ENCODE measurements at regions not wholly inside any gene's neighbourhood (a gene's known extent, or its start where the extent isn't known, plus 50 kb on each side); places are given as distances from the start of the nearest gene placed in this dataset.

DNA sequence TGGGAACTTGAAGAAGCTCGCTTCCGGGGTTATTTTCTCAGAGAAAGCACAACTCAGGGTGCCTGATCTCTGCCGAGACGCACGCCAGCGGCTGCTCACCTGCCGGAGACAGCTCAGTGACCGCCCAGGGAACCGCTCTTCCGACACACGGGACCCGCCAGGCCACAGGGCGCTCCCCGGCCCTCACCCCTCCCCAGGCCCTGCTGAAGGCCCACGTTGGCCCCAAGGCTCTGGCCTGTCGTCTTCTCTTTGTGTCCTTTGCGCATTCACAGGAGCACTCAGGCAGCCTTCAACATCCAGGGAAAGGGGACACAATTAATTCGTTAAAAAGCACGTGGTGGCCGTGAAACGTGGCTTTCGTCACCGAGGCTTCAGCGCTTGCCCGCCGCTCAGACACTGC lies 276.3 kb upstream of the SALL3 start:
- no peak for DNase-seq (ENCODE audit: low read depth)

DNA sequence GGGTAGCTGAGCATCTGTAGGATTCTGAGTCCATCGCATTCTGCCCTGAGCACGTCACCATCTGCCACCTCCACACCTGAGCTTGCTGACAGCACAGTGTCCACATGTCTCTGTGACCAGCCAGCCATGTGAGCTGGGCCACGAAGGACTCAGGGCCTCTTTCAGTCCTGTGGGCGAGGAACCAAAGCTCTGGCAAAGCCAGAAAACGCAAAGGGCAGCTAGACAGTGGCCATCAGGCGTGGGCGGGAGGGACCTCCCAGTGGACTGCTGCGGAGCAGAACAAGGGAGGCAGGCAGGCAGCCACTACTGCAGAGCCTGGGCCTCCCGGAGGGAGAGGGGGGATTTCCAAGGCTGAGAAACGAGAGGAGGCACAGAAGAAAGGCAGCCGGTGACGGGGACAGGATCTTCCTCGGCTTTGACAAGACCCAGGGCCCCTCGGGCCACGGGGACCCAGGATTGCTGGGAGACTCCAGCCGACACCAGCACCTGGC lies 274.6 kb upstream of the SALL3 start:
- DNase-seq (ENCODE audit: low read depth) = no peak

DNA sequence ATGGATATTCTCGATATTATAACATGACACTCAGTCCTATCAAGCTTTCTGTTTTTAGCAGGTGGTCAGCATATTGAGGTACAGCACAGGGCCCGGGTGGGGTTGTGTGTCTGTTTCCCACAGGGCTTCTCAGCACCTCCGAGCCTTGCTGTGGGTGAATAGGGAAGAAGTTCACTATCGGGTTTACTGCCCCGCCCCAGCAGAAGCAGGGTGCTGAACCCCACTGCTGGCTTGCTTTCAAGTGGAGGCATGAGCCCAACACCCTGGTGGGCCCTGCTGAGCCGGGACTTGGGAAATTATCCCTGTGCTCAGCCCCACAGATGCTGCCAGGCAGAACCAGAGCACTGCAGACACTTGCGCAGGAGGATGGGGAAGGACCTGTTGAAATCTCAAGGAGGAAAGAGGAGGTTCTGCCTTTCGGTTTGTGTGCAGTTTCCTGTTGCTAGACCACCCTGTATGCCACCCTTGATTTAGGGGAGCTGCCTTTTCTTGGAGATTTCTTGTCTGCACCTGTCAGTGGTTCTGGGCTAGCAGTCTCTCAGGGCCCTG lies 270.3 kb upstream of the SALL3 start:
- DNase-seq (ENCODE audit: low read depth) = no peak

DNA sequence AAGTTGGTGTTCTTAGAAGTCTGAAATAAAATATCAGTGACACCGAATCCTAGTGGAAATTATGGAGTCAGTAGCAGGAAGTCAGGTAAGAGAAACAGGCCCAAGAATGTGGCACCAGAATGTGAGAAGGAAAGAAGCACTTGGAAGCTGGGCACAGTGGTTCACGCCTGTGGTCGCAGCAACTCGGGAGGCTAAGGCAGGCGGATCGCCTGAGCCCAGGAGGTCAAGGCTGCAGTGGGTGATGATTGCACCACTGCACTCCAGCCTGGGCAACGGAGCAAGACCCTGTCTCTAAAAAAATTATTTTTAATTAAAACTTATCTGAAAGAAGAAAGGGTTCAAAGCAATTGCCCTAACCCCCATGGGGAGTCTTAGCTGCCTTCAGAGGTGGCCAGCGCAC lies 268.3 kb upstream of the SALL3 start:
- no peak for DNase-seq (ENCODE audit: low read depth)

DNA sequence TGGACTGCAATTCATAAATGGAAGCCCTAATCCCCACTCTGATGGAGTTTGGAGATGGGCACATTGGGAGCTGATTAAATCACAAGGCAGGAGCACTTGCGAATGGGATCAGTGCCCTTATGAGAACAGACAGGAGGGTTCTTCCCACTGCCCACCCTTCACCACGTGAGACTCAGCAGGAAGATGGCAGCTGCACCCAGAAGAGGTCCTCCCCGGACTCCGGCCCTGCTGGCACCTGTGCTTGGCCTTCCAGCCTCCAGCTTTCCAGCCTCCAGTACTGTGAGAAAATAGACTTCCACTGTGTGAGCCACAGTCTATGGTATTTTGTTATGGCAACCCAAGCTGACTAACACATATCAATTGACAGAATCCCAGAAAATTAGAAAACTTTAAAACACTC lies 267.6 kb upstream of the SALL3 start:
- DNase-seq (ENCODE audit: low read depth) = no peak

GRCh38 chr18:78713069-78713468 lies 266.5 kb upstream of the SALL3 start:
- DNase-seq (ENCODE audit: low read depth) = no peak

DNA sequence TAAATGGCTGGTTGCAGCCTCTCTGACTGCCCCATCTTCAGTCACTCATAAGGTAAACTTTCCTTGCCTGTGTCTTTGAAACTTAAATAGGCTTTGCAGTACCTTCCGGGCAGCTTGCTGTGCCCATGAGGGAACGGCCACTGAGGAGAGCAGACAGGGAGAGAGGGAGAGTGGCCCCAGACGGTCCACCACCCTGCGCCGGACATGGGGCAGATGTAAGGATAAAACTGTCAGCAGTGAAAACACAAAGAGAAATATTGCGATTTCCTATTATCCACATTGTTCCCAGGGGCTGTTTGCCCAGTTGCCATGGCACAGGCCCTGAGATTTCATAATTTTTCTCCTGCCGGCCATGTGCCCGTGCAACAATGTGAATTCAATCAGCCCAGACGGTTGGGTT lies 265.9 kb upstream of the SALL3 start:
- DNase-seq (ENCODE audit: low read depth) = no peak

- DNase-seq (ENCODE audit: low read depth) = no peak
These were observed 263.6 kb upstream of the SALL3 start for GRCh38 chr18:78716022-78716421.

DNA sequence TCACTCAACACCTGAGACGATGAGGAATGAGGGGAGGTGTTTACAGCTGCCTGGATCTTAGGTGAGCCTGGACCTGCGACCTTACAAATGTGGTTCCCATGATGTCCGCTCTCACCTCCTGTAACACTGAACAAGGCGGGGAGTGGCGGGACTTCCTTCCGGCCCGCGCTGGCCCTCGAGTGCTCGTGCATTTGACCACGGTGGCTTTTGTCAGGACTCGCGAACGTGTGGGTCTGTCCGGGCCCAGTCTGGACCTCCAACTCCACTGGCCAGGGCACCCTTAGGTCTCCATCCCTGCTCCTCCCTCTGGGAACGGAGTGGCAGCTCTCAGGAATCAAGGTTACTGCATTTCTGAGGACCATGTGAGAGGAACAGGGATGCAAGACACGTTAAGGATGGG lies 263.0 kb upstream of the SALL3 start:
- DNase-seq (ENCODE audit: low read depth) = no peak

DNA sequence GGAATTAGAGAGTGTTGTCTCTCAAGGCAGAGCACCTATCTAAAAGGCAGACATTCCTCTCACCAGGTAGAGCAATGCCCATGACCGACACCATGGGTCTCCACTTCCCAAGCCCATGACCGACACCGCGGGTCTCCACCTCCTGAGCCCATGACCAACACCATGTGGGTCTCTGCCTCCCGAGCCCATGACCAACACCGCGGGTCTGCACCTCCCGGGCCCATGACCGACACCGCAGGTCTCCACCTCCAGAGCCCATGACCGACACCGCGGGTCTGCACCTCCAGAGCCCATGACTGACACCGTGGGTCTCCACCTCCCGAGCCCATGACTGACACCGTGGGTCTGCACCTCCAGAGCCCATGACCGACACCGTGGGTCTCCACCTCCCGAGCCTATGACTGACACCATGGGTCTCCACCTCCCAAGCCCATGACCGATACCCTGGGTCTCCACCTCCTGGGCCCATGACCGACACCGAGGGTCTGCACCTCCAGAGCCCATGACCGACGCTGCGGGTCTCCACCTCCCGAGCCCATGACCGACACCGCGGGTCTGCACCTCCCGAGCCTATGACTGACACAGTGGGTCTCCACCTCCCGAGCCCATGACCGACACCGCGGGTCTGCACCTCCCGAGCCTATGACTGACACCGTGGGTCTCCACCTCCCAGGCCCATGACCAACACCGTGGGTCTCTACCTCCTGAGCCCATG lies 262.4 kb upstream of the SALL3 start:
- DNase-seq (ENCODE audit: low read depth) = no peak

- no peak for DNase-seq (ENCODE audit: low read depth)
These were observed 261.9 kb upstream of the SALL3 start for GRCh38 chr18:78717766-78718150.

DNA sequence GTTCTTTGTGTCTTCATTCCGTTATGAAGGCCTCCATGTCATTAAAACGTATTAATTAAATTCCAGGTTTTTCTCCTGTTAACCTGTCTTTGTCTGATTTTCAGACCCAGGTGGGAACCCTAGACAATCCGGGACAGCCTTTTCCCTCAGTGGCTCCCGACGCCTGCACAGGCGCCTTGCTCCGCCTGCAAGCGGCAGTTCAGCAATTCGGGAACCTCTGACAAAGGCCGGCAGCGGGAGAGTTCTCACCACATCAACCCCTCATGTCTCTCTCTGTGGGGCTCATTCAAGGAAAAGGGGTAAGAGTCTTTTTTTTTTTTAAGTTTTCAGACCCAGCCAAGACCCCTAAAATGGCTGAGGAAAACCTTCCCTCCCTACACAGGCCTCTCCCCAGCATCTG lies 259.8 kb upstream of the SALL3 start:
- DNase-seq (ENCODE audit: low read depth) = no peak

DNA sequence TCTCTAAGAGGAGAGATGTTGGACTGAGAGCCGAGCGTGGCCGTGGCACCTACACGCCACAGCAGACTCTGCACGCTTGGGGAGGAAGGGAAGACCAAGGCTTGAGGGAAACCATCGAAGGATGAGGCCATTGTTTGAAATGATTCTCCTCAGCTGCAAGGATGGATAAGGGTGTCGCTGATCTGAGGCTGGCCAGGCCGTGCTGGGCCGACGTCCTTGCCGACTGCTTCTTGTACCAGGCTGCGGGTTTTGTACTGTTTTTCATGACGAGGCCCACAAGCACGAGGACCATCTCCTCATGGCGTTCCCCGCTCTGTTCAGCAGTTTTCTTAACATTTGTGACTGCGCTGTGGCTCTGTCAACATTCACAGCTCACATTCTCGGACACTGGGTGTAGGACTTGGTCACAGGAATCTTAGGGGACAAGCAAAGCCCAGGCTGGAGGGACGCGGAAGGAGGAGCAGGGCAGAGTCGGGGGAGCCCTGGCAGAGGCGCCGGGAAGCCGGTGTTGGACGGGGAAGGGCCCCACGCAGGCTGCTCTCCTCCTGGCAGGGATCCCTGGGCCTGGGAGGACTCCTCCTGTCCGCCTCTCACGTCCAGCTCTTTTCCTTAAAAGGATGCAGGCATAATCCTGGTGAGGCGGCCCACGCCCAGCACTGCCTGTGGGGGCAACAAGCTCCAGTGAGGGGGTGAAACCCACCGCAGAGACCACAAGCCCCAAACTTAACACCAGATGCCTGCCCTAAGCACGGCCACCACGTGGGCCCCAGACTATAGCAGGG lies 259.0 kb upstream of the SALL3 start:
- DNase-seq (ENCODE audit: low read depth) = no peak

DNA sequence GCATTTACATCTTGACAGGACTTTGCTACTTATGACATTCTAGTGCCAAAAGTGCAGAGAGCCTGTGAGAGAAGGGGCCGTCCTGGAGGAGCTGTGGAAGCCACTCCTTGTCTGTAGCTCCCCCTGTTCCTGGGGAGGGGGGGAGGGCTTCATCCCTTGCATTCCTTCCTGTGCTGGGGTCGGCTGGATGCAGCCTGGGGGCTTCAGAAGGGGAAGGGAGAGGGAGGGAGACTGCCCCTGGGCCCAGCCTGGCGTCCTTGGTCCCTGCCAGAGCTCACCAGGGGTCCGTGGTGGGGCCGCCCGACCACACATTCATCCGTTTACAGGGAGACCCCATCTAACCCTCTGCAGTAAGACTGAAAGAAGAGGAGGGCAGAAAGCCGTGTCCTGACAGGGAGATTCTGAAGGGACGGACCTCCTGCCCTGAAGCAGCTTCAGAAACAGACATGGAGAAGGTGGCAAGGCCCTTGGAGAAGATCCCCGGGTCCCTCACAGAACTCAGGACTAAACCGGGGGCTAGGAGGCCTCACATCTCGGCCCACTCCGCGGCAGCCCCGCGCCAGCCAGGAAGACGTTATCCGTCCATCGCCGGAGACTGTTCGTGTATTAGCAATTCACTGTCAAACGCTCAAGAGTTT lies 258.3 kb upstream of the SALL3 start:
- no peak for DNase-seq (ENCODE audit: low read depth)

DNA sequence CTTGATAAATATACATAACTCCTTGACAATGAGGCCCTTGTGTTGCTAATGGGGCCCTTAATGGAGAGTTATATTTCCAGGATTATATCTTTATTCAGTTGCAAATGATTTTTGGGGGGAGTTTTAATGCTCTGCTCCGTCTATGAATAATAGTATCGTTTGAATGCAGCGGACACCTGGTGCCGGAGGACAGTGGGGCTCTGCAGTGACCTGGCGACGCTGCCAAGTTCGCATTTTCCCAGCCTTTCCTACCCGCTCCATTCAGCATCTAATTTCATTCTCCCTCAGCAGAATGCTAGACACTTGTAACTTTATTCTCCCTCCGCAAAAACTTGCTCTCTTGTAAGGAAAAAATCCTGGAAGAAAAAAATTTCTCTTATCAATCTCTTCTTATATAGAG lies 257.6 kb upstream of the SALL3 start:
- no peak for DNase-seq (ENCODE audit: low read depth)

- DNase-seq (ENCODE audit: low read depth) = no peak
These were observed 257.2 kb upstream of the SALL3 start for GRCh38 chr18:78722386-78722785.

GRCh38 chr18:78722929-78723710 lies 256.5 kb upstream of the SALL3 start:
- no peak for DNase-seq (ENCODE audit: low read depth)

DNA sequence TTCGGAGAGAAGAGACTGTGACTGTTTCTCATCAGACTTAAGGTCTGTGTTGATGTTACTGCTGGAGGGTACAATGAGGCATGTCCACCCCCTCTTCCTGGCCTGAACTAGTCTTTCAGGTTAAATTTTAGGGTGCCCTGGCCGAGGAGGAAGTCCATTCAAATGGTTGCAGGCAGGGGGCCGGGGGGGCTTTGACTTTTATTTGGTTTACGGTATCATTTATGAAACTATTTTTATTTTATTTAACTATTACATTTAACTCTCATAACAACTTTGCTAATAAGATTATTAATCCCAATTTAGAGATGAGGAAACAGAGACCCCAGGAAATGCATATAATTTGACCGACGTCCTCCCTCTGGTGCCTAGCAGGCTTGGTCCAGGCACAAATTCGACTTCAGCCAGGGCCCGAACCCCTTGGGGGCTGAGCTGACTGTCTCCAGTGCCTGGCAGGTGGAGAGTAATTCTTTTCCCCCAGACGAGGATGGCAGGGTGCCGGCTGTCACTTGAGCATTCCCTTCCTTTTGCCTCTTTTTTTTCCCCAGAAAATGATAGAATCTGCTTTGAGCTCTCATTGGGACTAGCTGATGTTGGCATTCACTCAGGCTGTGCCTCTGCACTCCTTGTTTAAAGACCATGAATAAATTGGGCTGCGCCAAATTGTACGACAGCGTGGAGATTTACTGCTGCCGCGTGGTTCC lies 255.3 kb upstream of the SALL3 start:
- DNase-seq (ENCODE audit: low read depth) = no peak

DNA sequence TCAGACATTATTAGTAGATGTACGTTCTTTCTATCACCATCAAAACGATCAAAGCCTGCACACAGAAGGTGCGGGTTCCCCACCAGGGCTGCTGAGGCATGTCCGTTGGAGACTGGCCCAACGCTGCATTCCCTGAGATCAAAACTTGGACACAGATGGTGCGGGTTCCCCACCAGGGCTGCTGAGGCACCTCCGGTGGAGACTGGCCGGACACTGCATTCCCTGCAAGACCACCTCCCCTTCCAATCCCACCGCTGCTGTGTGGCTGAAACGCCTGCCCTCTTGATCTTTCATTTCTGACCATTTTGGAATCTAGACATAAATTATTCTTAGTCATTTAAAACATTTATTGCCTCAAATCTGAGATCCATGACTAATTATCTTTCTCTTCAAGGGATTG lies 254.2 kb upstream of the SALL3 start:
- DNase-seq (ENCODE audit: low read depth) = no peak

- no peak for DNase-seq (ENCODE audit: low read depth)
These were observed 253.1 kb upstream of the SALL3 start for GRCh38 chr18:78726326-78727056.
